Activated naive CD4-positive, alpha-beta T cell treated with anti-CD3 and anti-CD28 coated beads, Interleukin-2, amount 50 U/mL, for 16 hours (primary cell): ENCODE measurements at regions not wholly inside any gene's neighbourhood (a gene's known extent, or its start where the extent isn't known, plus 50 kb on each side); places are given as distances from the start of the nearest gene placed in this dataset.

Experiments used
- DNase-seq: peaks from one replicate; pipeline ENCODE4 v3.0.0-alpha.2; 2020

DNA sequence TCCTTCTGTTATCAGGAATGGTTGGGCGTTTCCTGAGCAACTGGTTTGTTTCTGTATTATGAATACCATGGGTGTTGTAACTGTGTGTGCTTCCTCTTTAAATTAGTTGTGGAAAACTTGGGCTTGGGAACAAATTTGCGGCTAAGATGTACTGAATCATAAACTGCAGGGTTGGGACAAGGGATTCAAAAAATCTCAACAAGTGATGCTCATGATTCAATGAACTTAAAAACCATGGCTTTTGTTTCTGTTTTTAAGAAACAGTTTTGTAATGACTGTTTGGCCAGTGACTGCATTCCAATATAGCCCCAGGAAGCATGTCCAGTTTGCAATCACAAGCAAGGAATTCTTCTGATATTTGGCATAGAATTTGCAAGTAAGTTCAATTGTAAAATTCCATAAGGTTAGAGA lies 657.5 kb upstream of the WWC1 start:
- no peak for DNase-seq

DNA sequence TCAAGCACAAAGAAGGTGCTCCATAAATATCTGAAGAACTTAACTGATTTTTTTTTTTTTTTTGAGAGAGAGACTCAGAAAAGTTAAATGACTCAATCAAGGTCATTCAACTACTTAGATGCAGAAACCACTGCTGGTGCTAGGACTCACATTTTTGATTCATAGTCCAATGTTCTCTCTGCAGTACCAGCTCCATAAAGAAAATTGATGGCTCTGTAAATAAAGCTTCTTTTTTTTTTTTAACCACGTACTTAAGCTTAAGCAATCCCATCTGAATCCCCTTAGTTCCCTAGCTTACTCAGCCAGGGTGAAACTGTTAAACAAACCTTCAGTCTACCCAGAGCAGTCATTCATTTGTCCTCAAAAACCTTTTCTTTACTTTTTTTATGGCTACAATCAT lies 657.0 kb upstream of the WWC1 start:
- DNase-seq: no peak

DNA sequence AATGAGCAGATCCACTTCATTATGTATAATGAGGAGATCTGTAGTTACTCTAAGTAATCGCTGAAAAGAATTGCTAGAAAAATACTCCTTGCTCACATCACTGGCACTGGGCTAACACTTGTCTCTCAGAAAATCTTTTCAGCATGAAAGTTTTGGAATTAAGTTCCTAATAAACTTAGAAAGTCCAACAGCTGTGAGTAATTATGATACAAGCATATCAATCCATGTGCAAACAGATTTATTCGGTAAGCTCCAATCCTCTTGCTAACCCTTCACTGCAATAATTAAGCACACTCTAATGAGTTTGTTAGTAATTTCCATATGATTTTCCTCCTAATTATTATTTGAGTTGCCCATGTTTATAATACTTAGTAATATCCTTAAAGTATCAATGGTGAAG lies 652.6 kb upstream of the WWC1 start:
- no peak for DNase-seq

DNA sequence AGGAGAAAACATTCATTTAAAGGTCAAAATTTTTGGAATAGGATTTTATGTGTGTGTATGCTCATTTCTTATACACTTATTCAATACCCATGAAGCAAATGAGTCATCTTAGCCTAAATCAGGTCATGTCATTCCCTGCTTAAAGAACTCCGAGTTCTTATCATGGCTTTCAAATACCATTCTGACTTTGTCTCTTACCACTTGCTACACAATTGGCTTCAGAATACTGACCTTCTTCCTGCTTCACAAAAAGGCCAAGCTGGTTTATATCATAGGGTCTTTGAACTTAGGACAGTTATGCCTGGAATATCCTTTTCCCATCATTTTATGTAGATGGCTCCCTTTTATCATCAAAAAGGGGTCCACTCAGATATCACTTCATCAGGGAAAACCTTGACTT lies 652.2 kb upstream of the WWC1 start:
- DNase-seq: no peak

DNA sequence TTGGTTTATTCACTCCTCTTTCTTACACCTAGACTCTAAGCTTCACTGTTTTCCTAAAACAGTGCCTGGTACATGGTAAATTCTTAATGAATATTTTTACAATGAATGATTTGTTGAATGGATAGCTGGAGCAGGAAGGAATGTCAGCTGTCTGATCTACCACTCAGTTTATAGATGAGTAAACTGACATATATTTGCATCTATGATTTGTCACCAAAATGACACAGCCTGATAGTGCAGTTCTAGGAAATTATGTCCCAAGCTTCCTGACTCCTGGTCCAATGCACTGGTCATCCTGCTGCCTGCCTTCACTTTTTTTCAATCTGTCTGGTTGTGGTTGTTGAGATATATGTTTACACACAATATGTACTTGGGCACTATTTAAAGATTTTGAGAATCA lies 651.7 kb upstream of the WWC1 start:
- no peak for DNase-seq

DNA sequence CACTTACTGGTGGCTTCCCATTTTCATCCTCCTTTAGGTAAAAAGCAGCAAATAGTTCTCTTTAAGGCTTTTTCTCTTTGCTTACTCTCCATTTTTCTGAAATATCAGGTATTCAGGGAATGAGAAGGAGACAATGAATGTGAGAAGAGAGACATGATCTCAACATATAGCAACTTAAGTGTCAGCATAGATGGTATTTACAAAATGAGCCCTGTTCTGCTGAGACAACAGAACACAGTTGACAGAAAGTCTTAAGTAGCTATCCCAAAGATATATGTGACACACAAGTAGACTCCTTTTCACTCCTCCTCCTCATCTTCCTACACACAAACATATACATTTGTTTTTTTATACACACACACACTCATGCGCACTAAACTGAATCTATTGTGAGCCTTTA lies 649.3 kb upstream of the WWC1 start:
- no peak for DNase-seq

DNA sequence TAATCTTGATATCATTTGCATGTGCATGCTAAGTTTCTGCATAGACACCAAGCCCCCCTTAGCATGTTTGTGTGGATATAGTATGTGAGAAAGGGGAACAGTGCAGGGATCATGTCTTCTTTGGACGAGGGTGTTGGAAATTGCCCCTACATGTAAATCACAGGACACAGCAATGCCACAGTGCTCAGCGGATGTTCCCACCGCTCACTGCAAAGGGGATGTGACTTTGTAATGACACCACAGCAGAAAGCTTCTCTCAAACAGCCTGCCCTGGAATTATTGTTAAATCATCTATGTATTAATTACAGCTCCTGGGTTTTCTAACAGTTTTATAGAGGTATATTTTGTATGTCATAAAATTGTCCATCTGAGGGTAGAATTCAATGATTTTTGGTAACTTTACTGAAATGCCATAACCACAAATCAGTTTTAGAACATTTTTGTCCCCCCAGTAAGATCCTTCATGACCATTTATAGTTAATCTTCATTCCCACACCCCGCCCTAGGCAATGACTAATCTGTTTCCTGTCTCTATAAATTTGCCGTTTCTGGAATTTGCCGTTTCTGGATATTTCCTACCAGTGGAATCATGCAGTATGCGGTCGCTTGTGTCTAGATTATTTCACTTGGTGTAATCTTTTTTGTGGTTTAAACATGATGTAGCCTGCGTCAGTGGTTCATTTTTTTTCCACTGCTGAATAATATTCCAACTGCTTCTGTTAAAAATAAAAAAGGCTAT lies 648.5 kb upstream of the WWC1 start:
- DNase-seq: no peak

DNA sequence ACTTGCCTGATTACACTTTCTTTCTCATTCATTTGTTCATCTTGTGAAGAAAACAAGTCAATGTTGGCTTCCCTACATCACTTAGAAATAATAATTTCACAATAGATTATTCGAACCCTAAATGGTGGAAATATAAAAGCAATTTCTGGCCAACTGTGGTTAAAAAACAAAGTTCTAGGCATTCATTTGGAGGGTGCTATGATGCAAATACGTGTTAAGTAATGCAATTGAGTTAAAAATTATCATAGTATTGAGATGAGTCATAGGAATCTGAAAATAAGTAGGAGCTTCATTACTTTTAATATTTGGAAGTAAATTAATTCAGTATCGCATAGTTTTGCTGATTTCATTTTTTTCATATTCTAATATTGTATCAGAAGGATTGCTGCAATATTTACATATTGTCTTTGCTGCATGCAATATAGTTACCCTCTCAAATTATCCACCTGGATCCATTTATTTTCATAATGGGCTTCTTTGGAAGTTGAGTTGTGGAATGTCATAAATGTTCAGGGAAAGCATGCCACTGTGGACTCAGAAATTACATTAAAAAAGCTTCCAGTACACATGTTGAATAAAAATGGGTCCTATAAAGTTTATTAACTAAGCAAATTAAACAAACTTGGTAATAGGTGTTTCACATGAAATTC lies 647.7 kb upstream of the WWC1 start:
- DNase-seq: no peak

DNA sequence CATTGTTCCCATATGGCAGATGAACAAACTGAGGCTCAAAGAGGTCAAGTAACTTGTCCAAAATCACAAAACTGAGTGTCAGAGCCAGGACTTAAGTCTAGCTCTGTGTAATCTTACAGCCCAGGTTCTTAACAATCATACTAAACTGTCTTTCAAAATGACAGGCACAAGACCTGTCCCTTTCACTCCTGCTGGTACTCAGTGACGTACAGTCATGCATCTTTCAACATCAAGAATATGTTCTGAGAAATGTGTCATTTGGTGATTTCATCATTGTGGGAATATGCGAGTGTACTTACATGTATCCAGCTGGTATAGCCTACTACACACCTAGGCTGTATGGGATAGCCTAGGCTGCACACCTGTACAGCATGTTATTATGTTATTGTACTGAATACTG lies 646.8 kb upstream of the WWC1 start:
- DNase-seq: no peak

DNA sequence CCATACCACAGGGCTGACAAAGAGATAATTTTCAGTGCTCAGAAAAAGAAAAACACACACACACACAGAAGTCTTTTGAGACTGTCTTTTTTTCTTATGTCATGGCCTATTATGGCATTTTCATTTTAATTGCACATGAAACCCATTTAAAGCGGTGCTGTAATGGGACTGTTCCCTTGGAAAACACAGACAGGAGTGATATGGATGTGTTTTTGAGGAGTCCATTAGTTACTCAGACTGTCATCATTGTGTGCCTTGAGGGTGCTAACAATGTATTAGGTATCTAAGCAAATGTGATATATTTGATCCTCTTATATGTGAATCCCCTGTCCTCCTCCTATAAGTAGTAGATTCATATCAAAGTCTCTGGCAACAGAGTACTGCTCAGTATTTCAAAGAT lies 642.0 kb upstream of the WWC1 start:
- no peak for DNase-seq

DNA sequence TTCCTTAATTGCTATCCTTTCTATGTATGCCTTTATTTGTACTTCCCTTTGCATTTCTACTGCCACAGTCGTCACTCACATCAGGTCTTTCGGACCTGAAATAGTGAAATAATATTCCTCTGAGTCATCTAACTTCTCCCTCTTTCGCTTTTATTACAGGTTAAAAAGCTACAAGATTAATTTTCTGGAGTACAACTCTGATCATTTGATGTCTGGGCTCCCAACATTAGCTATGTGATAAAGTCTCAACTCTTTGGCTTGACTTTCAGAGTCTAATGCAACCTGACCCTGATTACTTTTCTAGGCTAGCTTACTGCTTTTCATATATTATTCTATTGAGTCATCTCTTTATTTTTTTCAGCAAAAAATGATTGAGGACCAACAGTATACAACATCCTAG lies 638.8 kb upstream of the WWC1 start:
- DNase-seq: no peak

DNA sequence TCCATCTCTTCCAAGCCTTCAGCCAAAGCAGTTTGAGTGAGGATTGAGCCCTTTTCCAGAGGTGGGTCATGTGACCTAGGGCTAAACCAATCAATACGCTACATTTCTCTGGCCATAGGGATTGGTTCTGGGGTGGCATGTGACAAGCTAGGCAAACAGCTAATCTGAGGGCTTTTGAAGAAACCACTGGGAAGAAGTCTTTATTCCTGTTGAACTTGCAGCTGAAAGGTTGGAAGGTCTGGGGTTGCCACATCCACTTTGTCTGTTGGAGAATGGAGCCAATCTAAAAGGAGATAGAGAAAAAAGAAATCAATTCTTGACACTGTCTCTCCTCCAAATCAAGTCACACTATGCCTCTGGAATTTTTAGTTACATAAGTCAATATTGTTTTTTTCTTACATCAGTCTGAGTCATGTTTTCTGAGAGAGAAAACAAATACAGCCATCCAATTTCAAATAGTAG lies 637.8 kb upstream of the WWC1 start:
- DNase-seq: no peak

DNA sequence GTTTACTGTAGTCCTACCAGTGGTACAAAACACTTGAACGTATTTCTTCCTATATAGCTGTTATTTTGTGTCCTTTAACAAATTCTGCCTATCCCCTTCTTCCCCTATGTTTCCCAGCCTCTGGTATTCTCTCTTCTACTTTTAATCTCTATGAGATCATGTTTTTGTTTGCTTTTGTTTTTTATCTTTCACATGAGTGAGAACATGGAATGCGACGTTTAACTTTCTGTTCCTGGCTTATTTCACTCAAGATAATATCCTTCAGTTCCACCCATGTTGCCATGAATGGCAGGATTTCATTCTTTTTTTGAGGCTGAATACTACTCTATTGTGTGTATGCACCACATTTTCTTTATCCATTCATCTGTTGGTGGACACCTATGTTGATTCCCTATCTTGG lies 634.4 kb upstream of the WWC1 start:
- no peak for DNase-seq

DNA sequence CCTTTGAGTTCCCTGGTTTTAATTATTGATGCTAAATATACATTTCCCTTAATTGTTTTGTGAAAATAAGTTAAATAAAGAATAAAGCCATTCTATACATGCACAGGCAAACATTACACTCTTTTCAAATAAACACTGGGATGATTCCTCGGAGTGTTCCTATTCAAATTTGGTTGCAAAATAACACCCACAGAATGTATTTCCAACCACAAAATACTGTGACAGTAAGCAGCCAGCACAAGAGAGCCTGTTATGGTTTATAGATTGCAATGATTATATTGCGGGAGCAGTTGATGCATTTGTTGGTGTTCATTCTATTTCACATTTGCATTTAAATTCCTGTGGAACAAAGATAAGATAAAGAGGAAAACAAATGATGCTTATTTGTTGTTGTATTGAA lies 632.6 kb upstream of the WWC1 start:
- DNase-seq: no peak

DNA sequence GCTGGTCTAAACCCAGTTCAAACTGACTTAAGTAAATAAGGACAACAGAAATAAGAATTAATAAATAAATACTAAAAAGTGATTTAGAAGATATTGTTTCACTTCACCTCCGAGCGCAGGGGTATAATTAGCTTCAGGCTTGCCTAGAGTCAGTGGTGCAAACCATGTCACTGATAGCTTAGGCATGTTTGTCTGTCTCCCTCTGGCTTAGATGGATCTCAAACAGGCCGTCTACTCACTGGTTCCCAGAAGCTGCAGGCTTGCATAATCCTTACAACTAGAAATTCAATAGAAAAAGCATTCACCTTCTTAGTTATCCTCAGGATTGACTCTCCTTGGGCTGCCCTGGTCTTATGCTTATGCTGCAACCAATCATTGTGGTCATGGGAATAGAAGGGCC lies 629.8 kb upstream of the WWC1 start:
- no peak for DNase-seq

DNA sequence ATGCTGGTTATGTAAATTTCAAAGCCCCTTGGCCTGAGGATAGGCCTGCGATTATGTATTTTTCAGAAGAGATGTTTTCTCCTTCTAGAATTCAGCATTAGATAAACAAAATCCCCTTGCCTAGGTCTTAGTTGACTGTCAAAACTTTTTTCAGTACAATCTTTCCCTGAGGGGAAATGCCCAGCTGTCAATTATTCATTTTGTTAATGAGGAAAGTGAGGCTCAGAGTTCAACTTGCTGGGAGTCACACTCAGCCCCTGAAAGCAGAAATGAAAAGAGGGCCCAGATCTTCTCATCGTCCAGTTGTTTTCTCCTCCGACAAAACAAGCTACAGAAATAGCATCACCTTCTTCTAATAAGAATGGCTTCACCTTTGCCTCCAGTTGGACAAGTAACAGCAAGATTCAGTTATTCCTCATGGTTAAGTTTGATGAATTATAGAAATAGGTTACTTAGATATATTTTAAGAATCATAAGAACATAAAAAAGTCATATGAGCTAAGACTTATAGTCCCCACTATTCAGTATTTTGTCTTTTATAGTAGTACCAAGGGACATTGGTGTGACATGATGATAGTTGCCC lies 627.1 kb upstream of the WWC1 start:
- no peak for DNase-seq

DNA sequence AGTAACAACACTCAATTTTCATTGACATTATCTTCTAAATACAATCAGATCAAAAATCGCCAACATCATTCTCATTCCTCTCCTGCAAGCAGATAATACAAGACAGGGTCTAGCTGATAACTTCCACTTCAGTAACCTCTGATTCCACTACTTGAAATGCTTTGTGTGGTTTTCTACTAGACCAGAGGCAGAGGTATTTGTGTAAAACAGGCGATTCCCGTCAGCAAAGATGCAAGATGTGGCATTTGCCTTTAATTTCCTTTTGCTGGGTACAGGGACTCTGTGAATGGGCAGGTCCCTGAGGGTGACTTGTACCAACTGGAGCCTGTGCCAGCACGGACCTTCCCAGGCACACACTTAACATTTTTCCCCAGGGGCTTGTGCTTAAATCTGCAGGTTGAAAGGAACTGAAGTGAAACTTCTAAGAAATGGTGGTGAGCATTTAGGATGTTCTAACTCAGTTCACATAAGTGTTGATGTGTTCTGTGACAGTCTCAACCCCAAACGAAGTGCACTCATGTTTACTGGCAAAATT lies 625.5 kb upstream of the WWC1 start:
- DNase-seq: no peak

DNA sequence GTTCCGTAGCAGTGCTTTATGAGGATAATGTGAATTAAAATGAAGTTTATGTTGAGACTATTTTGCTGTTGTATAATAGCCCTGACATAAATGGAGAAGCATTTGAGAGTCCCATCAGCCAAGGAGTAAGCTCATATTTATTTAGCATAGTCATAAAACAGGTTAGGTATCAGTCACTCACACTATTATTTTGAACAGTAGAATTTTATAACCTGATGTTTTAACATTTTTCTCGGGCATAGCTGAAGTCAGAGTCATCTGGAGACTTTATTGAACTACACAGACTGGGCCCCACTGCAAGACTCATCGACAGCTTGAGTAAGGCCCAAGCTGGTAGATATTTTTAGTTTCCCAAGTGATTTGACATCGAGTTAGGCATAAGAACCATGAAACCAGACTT lies 620.3 kb upstream of the WWC1 start:
- no peak for DNase-seq

DNA sequence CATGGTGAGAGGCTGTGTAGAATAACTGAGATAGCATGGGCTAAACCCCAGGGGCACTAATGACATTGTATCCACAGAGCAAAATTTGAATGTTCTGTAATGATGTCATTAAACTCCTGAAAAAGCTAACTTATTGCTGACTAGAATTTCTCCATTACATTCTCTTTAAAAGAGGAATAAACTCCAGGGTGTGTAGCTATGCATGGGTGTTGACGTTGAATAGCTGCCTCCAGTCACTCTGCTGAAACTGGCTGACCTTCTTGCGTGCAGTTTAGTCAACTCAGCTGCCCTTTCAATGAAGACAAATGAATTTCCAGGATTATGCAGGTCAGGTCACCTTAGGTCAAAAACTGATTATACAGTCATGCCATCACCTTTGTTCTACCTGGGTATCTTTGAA lies 617.5 kb upstream of the WWC1 start:
- DNase-seq: no peak

DNA sequence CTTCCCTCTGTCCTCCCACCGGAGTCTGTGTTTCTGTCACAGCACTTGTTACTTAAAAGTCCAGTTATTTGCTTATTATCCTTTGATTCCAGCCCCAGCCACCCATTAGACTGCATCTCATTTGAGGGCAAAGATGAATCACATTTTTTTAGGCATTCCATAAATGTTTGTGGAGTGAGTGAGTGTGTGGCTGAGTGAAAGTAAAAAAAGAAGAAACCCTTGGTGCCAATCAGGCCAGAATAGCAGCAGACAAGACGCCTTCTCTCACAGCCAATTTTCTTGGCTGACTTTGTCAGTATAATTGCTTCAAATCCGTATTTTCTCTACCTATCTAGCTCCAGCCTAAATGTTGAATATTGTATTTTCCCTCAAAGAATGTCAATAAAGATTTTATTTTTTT lies 613.0 kb upstream of the WWC1 start:
- no peak for DNase-seq

DNA sequence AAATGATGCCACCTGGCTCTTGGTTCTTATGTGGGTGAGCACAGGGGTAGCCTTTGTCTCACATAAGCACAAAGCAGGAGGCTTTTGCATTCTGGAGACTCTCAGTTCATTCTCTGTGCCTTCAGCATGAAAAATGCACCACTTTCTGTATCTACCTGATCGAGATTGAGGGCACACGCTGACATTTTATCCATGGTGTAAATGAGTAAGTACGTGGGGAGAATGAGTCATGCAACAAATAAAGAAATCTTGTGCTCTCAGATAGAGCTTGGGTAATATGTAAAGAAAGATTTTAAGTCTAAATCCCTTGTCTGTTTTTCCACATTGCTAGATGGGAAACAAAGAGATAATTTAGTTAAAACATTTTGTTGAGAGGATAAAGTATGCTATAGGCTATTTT lies 607.2 kb upstream of the WWC1 start:
- no peak for DNase-seq

DNA sequence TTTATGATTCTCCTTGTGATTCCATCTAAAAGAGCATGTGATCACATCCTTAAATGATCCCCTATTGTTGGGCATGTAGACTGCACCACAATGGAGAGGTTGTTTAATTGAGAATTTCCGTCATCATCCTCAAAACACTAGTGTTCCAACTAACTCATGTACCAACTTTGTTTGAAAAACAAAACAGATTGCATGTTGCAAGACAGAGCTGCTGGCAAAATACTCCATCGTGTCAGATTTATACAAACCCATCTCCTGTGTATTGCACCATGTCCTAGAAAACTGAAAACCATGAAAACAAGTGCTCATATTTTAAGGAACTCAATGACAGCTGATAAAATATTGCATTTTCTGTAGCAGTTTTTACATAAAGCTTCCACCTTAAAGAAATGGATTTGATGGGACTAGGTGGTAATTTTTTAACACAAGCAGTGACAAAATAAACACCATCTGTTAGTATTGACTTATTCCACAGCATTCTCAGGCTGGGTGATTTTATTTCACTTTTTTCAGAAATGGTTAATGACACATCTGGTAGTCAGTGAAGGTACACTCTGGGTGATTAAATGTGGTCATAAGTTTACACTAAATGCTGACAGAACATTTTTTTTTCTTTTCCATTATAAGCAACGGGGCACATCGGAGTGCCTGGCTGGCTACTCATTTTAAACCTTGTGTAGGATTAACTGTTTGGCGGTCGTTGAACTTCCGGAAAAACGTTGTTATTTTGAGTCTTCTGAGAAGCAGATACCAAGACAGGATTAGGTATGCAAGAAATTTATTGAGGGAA lies 602.9 kb upstream of the WWC1 start:
- no peak for DNase-seq

DNA sequence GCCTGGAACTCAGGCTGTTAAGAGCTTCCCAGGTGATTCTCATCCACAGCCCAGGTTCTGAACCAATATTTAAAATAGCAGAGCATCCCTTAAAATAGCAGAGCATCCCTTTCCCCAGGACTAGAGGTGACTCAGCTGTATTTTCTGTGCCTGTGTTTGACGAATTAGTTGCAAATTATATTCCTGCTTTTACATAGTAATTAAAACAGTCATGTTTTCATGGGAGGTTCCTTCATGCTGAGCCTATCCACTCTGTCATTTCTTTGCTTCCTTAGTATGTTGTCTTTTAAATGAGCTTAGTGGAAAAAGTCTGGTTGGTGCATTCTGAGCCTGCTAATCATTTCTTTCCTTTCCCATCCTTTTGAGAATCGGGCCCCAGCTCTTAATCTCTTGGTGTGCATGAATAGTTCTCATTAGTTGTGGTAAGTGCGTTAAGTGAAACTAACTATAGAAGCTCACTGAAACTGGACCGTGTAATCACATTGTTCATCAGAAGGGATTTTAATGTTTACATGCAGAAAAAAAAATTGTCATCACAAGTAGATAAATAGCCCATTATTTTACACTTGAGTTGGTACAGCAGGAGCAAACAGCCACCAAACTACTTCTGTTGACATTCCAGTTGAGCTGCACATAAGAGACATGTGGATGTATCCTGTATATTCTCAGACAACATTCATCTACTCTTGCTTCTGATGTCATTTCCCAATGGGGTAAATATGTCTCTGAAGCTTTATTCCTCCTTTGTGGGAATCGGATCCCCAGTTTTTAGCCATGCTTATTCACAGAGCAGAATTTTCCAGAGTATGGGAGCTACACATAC lies 596.9 kb upstream of the WWC1 start:
- no peak for DNase-seq
